ENCODE measurements at regions not wholly inside any gene's neighbourhood (a gene's known extent, or its start where the extent isn't known, plus 50 kb on each side); places are given as distances from the start of the nearest gene placed in this dataset.
"Not testable (repeated sequence)": the region's sequence is repeated elsewhere in the genome, so short reads cannot be mapped to it uniquely, and the experiment has no call there.

DNA sequence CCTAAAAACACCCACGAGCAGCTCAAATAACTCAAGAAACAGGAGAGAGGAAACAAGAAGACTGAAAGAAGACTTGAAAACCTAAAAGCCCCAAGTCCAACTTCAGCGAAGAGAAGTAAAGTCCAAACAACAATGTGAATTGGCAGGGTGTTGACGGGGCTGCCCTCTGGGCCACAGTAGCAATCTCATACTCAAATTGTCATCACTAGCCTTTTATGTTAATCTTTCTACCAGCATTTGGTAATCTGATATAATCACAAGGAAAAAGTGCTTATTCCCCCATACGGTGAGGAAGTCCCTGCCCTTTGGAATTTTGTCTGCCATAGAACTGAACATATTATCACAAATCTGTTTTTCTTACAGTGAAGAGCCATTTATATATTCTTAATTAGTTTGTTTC, 51.5 kb upstream of the IFNE start:
- TF ChIP-seq, protein P1, sequence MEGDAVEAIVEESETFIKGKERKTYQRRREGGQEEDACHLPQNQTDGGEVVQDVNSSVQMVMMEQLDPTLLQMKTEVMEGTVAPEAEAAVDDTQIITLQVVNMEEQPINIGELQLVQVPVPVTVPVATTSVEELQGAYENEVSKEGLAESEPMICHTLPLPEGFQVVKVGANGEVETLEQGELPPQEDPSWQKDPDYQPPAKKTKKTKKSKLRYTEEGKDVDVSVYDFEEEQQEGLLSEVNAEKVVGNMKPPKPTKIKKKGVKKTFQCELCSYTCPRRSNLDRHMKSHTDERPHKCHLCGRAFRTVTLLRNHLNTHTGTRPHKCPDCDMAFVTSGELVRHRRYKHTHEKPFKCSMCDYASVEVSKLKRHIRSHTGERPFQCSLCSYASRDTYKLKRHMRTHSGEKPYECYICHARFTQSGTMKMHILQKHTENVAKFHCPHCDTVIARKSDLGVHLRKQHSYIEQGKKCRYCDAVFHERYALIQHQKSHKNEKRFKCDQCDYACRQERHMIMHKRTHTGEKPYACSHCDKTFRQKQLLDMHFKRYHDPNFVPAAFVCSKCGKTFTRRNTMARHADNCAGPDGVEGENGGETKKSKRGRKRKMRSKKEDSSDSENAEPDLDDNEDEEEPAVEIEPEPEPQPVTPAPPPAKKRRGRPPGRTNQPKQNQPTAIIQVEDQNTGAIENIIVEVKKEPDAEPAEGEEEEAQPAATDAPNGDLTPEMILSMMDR (conservative IDR thresholded peaks at IDR 0.05), result no peak
- TF ChIP-seq ZFX (IDR thresholded peaks at IDR 0.05), result no peak
- H3K27ac ChIP-seq, result no peak overlapping the region

GRCh38 chr9:21535396-21535795, 53.3 kb upstream of the IFNE start:
- H3K27ac ChIP-seq, result no peak overlapping the region

GRCh38 chr9:21542787-21543186, 60.7 kb upstream of the IFNE start:
- TF ChIP-seq, protein P1 (conservative IDR thresholded peaks at IDR 0.05), result no peak
- TF ChIP-seq ZFX (IDR thresholded peaks at IDR 0.05), result no peak
- no peak overlapping the region for H3K27ac ChIP-seq

More at GRCh38 chr9:21535396-21535795, 53.3 kb upstream of the IFNE start:
- no peak for TF ChIP-seq ZFX (IDR thresholded peaks at IDR 0.05)
- TF ChIP-seq, protein P1 (conservative IDR thresholded peaks at IDR 0.05), result no peak

- no peak for TF ChIP-seq ZFX (IDR thresholded peaks at IDR 0.05)
- TF ChIP-seq, protein P1 (conservative IDR thresholded peaks at IDR 0.05), result no peak
- H3K27ac ChIP-seq, result no peak overlapping the region
These were observed 61.1 kb upstream of the IFNE start for GRCh38 chr9:21543187-21543586.

GRCh38 chr9:21543816-21544215, 61.7 kb upstream of the IFNE start:
- not testable (repeated sequence) for H3K27ac ChIP-seq

DNA sequence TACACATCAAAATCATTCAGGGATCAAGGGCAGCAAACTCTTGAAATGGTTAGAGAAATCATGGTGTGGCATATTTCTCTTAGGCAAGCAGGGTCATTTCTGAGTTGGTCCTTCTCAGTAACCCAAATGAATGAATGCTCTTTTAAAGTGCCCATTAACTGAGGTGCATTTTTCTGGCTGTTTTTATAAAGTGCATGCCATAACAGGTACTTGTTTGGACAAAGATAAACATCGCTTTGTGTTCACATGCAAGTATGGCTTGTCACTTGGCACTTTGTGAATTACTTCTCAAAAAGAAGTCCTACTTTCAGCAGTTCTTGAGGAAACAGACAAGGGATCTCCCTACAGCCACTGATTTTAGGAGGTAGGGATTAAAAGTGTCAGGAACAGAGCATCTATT, 64.8 kb upstream of the IFNE start:
- no peak overlapping the region for H3K27ac ChIP-seq
- no peak for TF ChIP-seq ZFX (IDR thresholded peaks at IDR 0.05)
- TF ChIP-seq, protein P1 (conservative IDR thresholded peaks at IDR 0.05), result no peak

DNA sequence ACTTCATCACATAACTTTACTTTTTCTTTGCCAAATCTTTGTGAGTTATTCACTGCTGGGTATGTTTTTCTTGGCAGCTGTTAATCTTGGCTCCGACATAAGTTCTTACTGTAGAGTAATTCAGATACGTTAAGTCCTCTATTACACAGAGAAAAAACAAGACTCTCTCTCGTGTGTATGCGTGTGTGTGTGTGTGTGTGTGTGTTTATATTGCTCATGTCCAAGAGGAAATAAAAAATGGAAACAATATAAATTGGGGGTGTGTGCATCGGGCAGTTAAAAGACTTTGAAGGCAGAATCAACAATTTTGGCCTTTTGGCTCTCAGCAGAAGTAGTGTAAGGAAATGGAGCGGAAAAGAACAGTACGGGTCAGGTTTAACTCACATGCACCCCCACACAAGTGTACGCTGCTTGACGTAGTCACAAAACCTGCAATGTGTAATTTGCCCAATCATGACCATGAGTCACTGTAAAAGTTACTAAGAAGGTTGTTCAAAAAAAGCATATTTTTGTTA, 67.2 kb upstream of the IFNE start:
- no peak overlapping the region for H3K27ac ChIP-seq

DNA sequence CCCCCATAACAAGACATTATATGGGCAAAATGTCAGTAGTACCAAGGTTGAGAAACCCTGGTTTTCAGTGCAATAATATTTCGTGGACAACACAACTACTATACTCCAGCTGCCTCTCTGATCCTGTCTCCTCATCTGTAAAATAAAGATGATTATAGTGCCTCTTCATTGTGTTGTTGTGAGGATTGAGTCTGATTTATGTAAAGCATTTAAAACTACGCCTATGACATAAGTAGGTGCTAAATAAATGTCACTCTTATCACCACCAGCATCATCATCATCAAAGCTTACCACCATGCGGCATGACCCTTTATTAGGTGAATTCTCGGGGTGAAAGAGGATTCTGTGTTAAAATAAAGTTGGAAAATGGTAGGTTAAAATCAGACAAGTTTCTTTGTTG, 67.8 kb upstream of the IFNE start:
- no peak overlapping the region for H3K27ac ChIP-seq
- TF ChIP-seq ZFX (IDR thresholded peaks at IDR 0.05), result no peak
- TF ChIP-seq, protein P1 (conservative IDR thresholded peaks at IDR 0.05), result no peak

More for the DNA sequence above, 67.2 kb upstream of the IFNE start:
- TF ChIP-seq, protein P1 (conservative IDR thresholded peaks at IDR 0.05), result no peak
- no peak for TF ChIP-seq ZFX (IDR thresholded peaks at IDR 0.05)
